Neuron (in vitro differentiated cells): ENCODE measurements at regions not wholly inside any gene's neighbourhood (a gene's known extent, or its start where the extent isn't known, plus 50 kb on each side); places are given as distances from the start of the nearest gene placed in this dataset.

Experiments used
- H2AFZ ChIP-seq: one replicate; pipeline ENCODE4 v1.6.1; 2013; ENCODE audit warnings: low read depth, mild to moderate bottlenecking, inconsistent platforms, low read length, moderate library complexity
- H3K27me3 ChIP-seq: one replicate; pipeline ENCODE4 v1.6.1; 2013; ENCODE audit warnings: low read length; ENCODE audit not compliant: insufficient read depth
- H3K36me3 ChIP-seq: one replicate; pipeline ENCODE4 v1.6.1; 2013; ENCODE audit warnings: low read length; ENCODE audit not compliant: insufficient read depth
- H3K4me1 ChIP-seq: one replicate; pipeline ENCODE4 v1.6.1; 2013; ENCODE audit warnings: low read length; ENCODE audit not compliant: insufficient read depth
- H3K4me3 ChIP-seq: 2 replicates; pipeline ENCODE4 v1.5.1; 2013; ENCODE audit warnings: mild to moderate bottlenecking, low read length, moderate library complexity
- H3K9me3 ChIP-seq: one replicate; pipeline ENCODE4 v1.6.1; 2013; ENCODE audit warnings: low read length

DNA sequence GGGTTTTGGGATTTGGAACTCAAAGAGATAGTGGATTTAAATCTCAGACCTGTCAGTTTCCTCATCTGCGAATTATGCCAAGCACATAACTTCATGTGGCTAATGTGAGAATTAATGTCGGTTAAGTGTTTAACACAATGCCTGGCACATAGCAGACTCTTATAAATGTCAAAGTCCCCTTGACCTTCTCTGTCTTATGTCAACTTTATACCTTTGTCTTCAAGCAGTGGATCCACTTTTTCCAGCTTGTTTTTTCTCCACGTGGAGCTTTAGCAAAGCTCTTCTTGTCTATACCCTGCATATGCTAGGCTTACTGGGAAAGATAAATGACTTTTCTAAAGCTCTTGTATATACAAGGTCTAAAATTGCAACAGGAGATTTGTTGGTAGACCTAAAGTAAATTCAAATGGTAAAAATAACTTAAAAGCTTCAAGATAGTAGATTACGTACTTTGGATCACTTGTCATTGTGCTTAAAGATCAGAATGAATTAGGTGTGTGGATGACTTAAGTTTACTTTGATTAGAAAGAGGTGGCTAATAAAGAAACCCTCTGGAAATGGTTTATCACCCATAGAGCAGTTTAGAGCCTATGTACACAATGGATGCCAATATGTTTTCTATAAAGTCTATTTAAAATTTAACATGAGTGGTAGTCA is 318.3 kb upstream of the SORL1-AS1 start:
- H3K4me1 ChIP-seq = no peaks in the 10 kb centered on the region
- H3K27me3 ChIP-seq = no peaks in the 10 kb centered on the region
- no peak overlapping the region for H3K4me3 ChIP-seq
- H3K36me3 ChIP-seq = no peaks in the 10 kb centered on the region
- H2AFZ ChIP-seq = no peak overlapping the region
- no peaks in the 10 kb centered on the region for H3K9me3 ChIP-seq

DNA sequence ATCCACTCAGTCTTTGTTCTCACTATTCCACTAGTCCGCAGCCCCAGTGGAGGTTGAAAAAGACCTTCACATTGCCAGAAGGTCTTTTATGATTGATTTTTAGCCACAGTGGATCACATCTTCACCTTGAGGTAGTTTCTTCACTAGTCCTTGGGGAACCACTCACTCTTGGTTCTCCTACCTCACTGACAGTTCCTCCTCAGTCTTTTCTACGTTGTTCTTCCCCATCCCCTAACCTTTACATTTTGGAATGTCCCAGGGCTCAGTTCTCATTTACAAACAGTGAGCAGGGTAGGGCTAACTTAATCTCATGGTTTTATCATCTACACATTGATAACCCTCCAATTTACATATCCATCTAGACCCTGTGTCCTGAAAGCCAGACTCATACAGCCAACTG is 316.4 kb upstream of the SORL1-AS1 start:
- H3K9me3 ChIP-seq = no peaks in the 10 kb centered on the region
- H2AFZ ChIP-seq = no peak overlapping the region
- no peaks in the 10 kb centered on the region for H3K27me3 ChIP-seq
- no peak overlapping the region for H3K4me3 ChIP-seq
- H3K36me3 ChIP-seq = no peaks in the 10 kb centered on the region
- H3K4me1 ChIP-seq = no peaks in the 10 kb centered on the region

DNA sequence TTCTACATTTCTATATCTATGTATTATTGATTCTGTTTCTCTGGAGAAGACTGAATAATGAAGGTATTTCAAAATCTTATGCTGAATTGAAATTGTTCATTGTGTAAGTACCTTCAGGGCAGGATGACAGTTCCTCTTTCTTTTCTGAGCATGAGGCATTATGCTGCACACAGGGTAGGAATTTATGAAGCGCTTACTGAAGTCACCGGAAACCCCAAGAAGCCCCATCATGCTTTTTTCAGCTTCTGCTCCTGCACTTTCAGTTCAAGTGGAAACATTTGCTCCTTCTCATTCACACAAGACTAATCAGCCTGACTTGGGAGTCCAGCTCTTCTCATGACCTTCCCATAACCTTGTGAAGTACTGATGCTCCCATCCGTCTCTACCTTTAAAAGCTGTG is 314.7 kb upstream of the SORL1-AS1 start:
- H3K4me3 ChIP-seq = no peak overlapping the region

DNA sequence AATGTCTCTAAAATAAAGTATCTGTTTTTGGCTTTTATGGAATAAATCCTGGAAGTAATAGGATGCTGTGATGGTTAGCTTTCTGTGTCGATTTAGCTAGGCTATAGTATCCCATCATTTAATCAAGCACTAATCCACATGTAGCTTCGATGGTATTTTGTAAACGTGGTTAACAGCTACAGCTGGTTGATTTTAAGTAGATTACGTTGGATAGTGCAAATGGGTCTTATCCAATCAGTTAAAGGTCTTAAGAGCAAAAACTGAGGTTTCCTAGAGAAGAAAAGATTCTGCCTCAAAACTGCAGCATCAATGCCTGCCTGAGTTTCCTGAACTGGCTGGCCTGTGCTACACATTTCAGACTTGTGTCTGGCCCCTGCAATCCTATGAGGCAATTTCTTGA is 314.2 kb upstream of the SORL1-AS1 start:
- Histone ChIP-seq H3K36me3 (no peaks in the 10 kb centered on the region), H3K4me1 (no peaks in the 10 kb centered on the region), H3K27me3 (peaks cover 2% of the 10 kb centered on the region), H3K4me3 (no peak overlapping the region), H2AFZ (no peak overlapping the region), H3K9me3 (no peaks in the 10 kb centered on the region)

More for the DNA sequence above, 314.7 kb upstream of the SORL1-AS1 start:
- Histone ChIP-seq H2AFZ (no peak overlapping the region), H3K9me3 (no peaks in the 10 kb centered on the region), H3K4me1 (no peaks in the 10 kb centered on the region), H3K36me3 (no peaks in the 10 kb centered on the region), H3K27me3 (peaks cover under 1% of the 10 kb centered on the region)

DNA sequence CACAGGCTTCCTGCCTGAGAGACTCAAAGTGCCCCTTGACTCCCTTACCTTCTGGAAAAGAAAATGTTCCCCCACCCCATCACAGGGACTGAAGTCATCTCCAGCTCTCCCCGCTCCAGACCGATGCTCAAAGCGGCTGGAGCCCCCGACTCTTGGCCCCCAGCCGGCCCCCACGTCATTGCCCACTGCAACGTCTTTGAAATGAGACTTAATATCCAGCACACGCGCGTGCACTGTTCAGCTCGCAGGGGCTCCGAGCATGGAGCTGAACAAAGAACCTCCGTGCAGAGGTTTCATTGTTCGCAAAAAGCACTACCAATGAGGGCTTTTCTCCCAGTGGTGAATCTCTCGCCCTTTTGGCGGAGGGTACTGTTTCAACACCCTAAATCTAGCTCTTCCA is 313.4 kb upstream of the SORL1-AS1 start:
- no peaks in the 10 kb centered on the region for H3K4me1 ChIP-seq
- peaks cover 2% of the 10 kb centered on the region for H3K27me3 ChIP-seq
- no peak overlapping the region for H2AFZ ChIP-seq
- no peaks in the 10 kb centered on the region for H3K36me3 ChIP-seq
- H3K9me3 ChIP-seq = no peaks in the 10 kb centered on the region
- no peak overlapping the region for H3K4me3 ChIP-seq

DNA sequence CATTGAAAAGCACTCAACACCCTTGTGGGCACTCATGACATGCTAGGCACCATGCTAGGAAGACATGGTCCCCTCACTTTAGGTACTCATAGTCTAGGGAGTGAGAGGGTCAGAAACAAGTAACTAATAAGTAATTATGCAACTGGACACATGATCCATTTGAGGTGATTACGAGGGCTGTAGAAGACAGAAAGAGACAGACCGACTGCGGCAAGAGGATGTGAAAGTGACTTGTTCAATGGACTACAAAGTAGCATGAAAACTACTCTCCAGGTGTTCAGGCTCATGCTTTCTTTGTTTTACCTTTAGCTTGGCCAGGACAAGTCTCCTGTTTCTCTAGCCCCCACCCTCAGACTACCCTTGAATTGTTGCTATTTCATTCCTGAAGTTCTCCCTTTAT is 310.8 kb upstream of the SORL1-AS1 start:
- Histone ChIP-seq H3K4me3 (no peak overlapping the region), H3K9me3 (no peaks in the 10 kb centered on the region), H3K27me3 (peaks cover 2% of the 10 kb centered on the region), H3K36me3 (no peaks in the 10 kb centered on the region), H3K4me1 (no peaks in the 10 kb centered on the region), H2AFZ (no peak overlapping the region)

DNA sequence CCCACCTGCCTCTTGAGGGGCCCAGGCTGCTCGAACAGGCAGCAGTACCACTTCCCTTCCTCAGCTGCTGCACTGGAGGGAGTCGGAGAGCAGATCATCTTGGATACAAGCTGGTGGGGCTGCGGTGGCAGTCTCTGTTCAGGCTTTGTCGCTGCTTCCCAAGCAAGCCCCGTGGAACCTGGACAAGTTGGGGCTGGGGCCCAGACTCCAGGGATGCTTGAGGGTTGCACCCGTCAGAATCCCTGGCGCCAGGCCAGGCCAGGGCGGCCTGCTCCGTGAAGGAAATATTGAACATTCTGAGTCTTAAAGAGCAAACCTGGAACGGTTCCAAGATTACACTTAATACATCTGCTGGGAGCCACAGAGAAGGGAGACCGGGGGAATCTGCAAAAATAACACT is 310.1 kb upstream of the SORL1-AS1 start:
- H3K4me3 ChIP-seq = no peak overlapping the region

DNA sequence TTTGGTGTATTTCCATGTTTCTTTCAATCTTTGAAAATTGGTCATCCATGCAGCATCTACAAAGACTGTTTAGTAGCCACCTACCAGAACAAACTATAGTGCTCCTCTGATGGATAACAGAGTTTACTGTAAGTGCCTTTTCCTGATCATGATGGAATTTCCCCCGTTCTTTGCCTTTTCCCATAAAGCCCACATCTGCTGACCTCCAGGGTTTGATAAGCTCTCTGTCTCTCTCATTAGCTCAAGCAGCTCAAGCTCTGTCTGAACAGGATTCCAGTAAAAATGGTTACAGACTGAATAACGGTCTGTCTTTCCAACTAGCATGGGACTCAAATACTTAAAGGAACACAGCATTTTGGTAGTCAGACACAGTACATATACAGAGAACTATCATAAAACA is 308.4 kb upstream of the SORL1-AS1 start:
- peaks cover 2% of the 10 kb centered on the region for H3K27me3 ChIP-seq
- no peak overlapping the region for H3K4me3 ChIP-seq
- no peaks in the 10 kb centered on the region for H3K36me3 ChIP-seq
- H3K9me3 ChIP-seq = no peaks in the 10 kb centered on the region
- no peaks in the 10 kb centered on the region for H3K4me1 ChIP-seq
- H2AFZ ChIP-seq = no peak overlapping the region

More for the DNA sequence above, 310.1 kb upstream of the SORL1-AS1 start:
- Histone ChIP-seq H2AFZ (no peak overlapping the region), H3K9me3 (no peaks in the 10 kb centered on the region), H3K4me1 (no peaks in the 10 kb centered on the region), H3K27me3 (peaks cover 2% of the 10 kb centered on the region), H3K36me3 (no peaks in the 10 kb centered on the region)

DNA sequence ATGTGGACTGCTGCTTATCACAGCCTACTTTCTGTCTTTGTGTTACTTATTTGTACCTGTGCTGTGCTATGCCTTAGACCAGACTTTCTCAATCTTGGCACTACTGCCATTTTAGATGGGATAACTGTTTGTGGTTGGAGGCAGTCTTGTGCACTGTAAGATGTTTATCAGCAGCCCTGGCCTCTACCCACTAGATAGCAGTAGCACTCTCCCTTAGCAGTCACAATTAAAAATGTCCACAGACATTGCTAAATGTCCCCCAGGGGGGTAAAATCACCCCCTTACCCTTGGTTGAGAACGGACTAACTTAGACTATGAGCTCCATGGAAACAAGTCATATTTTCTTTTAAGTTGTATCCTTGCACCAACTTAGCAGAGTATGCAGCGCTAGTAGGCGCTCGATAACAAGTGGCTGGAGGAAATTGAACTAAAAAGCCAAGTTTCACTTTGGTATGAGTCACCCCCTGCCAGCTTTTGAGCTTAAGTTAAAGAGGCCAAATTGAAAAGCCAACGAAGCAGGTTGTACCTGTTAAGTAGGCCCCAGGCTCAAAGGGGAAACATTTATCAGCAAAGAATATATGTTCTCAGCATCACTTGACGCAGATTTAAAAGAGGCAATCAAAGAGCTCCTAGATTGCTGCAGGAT is 304.8 kb upstream of the SORL1-AS1 start:
- Histone ChIP-seq H3K4me3 (no peak overlapping the region), H3K4me1 (no peaks in the 10 kb centered on the region), H2AFZ (no peak overlapping the region), H3K27me3 (peaks cover 2% of the 10 kb centered on the region), H3K36me3 (no peaks in the 10 kb centered on the region), H3K9me3 (no peaks in the 10 kb centered on the region)

DNA sequence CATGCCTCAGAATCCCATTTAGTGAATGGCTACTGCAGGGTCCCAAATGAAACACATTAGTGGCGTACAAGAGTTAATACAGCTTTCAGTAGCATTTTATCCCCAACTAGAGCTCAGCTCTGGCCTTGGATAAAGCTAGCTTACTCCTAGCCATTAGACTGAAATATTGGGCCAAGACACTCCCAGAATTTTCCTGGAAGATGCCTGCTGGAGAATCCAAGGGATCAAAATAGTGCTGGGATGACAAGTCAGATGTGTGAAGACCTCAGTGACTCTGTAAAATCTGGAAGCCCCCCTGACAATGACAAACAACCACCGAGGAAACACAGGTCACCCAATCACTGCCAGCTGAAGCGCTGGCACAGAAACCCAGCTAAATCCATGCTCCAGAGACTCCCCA is 303.1 kb upstream of the SORL1-AS1 start:
- no peaks in the 10 kb centered on the region for H3K36me3 ChIP-seq
- no peak overlapping the region for H3K4me3 ChIP-seq
- H3K27me3 ChIP-seq = no peaks in the 10 kb centered on the region
- H3K9me3 ChIP-seq = no peaks in the 10 kb centered on the region
- H2AFZ ChIP-seq = no peak overlapping the region
- no peaks in the 10 kb centered on the region for H3K4me1 ChIP-seq

DNA sequence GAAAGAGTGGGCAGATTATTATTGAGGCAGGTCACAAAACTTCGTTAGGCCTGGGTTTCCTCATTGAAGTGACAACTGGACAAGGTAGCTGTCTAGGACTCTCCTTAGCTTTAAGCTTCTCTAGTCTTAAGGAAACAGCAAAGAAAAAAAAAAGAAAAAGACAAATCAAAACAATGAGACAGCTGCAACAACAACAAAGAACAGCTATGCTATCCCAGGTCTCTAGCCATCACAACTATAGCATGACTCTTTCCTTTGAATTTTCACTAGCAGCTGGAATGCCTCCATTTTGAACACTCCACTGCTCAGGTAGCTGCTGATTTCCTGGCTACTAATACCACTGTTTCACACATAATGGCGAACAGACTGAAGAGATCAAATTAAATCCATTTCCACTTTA is 302.4 kb upstream of the SORL1-AS1 start:
- Histone ChIP-seq H3K9me3 (no peaks in the 10 kb centered on the region), H3K4me3 (no peak overlapping the region), H3K36me3 (no peaks in the 10 kb centered on the region), H3K4me1 (no peaks in the 10 kb centered on the region), H3K27me3 (no peaks in the 10 kb centered on the region), H2AFZ (no peak overlapping the region)

DNA sequence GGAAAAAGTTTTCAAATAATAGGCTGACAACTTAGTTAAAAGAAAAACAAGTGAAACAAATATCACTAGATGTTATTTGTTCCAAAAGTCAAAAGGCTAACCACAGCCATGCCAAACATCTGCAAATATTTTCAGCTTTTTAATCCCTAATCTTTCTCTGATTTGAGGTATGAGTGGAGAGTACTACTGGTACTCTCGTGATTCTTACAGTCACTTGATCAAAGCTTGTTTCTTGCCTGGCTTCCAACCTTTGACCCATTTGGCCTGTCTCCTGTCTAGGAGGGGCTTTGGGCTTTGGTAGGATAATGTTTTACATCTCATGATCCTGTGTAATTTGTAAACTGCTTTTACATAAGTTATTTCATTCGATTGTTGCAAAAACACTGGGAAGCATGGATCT is 301.8 kb upstream of the SORL1-AS1 start:
- Histone ChIP-seq H3K36me3 (no peaks in the 10 kb centered on the region), H2AFZ (no peak overlapping the region), H3K4me1 (no peaks in the 10 kb centered on the region)

DNA sequence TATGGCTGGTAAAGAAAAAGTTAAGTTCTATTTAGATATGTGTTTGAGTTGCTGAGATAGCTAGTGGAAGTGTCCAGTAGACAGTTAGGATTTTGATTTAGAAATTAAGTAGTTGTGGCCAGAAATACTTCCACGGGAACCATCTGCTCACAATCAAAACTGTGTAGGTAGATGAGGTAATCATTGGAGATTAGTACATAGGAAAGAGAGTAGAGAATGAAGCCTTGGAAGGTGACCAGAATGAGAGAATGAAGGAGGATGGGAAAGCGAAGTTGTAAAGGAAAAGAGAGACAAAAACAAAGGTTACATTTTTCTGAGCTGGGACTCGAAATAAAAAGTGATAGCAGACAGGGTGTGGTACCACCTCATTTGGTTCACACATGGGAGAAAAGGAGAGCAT is 296.9 kb upstream of the SORL1-AS1 start:
- Histone ChIP-seq H3K9me3 (no peaks in the 10 kb centered on the region), H3K4me1 (no peaks in the 10 kb centered on the region), H2AFZ (no peak overlapping the region), H3K36me3 (no peaks in the 10 kb centered on the region), H3K4me3 (no peak overlapping the region), H3K27me3 (no peaks in the 10 kb centered on the region)

More for the DNA sequence above, 301.8 kb upstream of the SORL1-AS1 start:
- Histone ChIP-seq H3K4me3 (no peak overlapping the region), H3K27me3 (no peaks in the 10 kb centered on the region), H3K9me3 (no peaks in the 10 kb centered on the region)

DNA sequence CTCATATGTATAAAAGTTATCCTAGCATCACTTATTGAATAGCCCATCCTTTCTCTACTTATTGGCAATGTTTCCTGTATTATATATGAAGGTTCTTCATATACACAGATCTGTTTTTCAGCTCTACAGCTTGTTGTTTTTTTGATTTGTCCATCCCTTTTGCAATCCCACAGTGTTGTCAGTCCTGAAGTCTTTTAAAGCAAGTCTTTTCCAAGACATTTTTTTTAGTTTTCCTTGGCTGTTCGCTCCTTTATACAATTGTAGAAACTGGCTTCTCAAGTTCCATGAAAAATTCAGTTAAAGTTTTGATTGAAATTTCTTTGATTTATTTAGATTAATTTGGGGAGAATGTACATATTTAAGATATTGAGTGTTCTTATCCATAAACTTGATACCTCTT is 295.3 kb upstream of the SORL1-AS1 start:
- no peak overlapping the region for H3K4me3 ChIP-seq
- no peaks in the 10 kb centered on the region for H3K9me3 ChIP-seq
- no peak overlapping the region for H2AFZ ChIP-seq
- no peaks in the 10 kb centered on the region for H3K27me3 ChIP-seq
- no peaks in the 10 kb centered on the region for H3K4me1 ChIP-seq
- H3K36me3 ChIP-seq = no peaks in the 10 kb centered on the region
